GM12864 (cell line): ENCODE measurements at regions not wholly inside any gene's neighbourhood (a gene's known extent, or its start where the extent isn't known, plus 50 kb on each side); places are given as distances from the start of the nearest gene placed in this dataset.

ENCODE experiments used
- DNase-seq: peaks from one replicate; pipeline ENCODE4 v3.0.0-alpha.2; 2011; ENCODE audit warnings: low read depth
- H3K4me3 ChIP-seq: 2 replicates; pipeline ENCODE4 v1.5.1; 2011; ENCODE audit warnings: mild to moderate bottlenecking, low read depth, low read length, control low read depth
- TF ChIP-seq, protein P1 (sequence below): IDR thresholded peaks from 2 replicates; pipeline ENCODE4 v1.5.1; 2011; ENCODE audit warnings: low read depth, mild to moderate bottlenecking, moderate library complexity, low read length, control low read depth, inconsistent platforms; ENCODE audit errors: missing control alignments

DNA sequence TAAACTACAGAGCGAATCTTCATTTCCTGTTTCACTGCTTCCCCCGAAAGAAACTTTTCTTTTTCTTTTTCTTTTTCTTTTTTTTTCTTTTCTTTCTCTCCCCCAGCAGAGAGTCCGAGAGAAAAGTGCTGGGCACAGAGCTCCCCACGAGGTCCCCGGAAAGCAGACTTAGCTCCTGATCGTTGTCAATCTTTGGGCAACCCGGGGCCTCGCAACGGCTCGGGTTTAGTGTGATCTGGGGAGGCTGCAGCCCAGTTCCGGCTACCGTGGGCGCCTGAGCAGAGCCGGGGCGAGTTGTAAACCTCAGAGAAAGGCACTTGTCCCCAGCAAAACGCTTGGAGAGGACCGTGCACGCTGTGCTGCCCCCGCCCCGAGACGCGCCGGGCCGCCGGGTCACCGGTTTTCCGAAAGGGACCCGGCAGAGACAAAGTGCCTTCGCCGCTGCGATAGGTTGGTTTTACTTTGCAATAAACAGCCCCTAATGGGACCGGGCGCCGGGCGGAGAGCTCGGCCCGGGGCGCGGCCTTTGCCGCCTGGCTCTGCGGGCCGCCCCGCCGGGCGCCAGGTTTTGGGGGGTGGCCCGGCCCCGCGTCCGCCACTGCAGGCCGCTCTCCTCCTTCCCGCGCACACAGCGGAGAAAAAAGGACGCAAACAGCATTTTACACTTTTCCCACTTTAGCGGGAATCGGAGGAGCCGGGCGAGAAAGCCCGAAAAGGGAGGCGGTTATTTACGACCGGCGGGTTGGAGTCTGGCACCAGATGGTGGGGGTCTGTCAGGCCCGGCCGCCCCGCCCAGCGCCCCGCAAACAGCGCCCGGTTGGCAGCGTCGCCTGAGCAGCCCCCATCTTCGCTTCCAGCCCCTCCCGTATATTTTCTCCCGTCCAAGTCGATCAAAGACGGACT is 136.0 kb downstream of the INSIG2 start:
- TF ChIP-seq, protein P1, sequence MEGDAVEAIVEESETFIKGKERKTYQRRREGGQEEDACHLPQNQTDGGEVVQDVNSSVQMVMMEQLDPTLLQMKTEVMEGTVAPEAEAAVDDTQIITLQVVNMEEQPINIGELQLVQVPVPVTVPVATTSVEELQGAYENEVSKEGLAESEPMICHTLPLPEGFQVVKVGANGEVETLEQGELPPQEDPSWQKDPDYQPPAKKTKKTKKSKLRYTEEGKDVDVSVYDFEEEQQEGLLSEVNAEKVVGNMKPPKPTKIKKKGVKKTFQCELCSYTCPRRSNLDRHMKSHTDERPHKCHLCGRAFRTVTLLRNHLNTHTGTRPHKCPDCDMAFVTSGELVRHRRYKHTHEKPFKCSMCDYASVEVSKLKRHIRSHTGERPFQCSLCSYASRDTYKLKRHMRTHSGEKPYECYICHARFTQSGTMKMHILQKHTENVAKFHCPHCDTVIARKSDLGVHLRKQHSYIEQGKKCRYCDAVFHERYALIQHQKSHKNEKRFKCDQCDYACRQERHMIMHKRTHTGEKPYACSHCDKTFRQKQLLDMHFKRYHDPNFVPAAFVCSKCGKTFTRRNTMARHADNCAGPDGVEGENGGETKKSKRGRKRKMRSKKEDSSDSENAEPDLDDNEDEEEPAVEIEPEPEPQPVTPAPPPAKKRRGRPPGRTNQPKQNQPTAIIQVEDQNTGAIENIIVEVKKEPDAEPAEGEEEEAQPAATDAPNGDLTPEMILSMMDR: no peak
- H3K4me3 ChIP-seq: peak overlapping the region; percentile 74
- DNase-seq: no peak

DNA sequence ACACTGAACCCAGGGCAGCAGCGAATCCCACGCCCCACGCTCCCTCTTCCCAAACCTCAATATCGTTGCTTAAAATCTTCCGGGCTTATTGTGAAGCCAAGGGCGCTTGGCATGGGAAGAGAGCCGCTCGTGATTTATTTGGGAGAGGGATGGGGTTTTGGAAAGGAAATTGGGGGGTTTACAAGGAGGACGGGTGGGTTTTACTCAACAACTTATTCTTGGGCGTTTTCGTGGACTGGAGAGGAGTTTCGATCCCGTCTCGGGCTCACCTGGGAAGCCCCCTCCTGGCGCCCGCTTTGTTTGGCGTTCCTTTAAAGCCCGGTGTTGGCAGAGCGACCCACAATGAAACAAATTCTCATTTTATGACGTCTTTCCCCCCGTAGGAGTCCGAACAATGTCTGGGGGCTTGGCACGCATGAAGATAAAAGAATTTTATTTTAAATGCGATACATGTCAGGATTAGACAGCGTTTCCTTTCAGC is 135.3 kb downstream of the INSIG2 start:
- TF ChIP-seq, protein P1: no peak
- DNase-seq: no peak
- peak overlapping the region; percentile 74 for H3K4me3 ChIP-seq

DNA sequence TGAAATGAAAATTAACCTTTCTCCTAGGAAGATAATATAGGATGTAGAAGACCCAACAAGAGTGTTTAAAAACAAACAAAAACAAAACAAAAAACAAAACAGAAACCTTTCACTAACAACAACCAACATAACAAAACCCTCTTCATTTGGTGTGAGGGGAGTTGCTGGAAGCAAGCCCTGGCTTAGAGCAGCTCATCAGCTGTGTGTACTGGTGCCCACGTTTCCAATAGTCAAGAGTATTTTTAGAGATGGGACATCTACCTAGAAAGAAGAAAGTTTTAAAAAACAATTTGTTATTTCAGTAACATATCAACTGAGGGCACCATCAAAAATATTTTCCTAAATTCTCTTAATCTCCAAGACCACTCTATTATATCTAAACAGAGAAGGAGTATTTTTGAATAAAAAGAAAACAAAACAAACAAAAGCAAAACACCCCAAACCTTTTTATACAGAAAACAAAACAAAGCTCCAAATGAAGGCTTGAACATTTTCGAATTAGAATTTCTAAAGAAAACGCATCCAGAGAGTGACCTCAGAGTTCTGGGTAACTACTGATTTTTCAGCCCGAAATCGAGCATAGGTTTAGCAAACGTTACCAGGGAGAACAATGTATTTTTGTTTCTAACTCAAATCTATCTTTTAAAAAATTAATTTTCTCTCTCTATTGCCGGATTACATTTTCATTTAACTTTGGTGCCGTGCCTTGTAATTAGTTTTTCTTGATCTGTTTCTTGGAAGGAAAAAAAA is 134.6 kb downstream of the INSIG2 start:
- DNase-seq: no peak
- peak overlapping the region; percentile 74; the same call in 1 of the 2 replicates for H3K4me3 ChIP-seq
- TF ChIP-seq, protein P1: no peak

DNA sequence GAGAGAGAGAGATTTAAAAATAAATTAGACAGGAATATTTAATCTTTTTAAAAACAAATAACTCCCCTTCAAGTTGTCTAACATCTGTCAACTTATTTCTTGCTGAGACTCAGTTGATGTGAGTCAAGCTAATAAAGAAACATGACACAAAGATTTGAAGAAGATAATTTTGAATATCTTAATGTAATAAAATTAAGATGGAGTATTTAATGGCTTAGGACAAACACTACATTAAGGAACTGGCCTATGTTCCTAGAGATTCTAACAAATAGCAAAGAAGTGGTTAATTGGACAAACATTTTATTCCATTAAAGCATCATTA is 134.0 kb downstream of the INSIG2 start:
- TF ChIP-seq, protein P1: no peak
- no peak for DNase-seq
- H3K4me3 ChIP-seq: no peak overlapping the region

DNA sequence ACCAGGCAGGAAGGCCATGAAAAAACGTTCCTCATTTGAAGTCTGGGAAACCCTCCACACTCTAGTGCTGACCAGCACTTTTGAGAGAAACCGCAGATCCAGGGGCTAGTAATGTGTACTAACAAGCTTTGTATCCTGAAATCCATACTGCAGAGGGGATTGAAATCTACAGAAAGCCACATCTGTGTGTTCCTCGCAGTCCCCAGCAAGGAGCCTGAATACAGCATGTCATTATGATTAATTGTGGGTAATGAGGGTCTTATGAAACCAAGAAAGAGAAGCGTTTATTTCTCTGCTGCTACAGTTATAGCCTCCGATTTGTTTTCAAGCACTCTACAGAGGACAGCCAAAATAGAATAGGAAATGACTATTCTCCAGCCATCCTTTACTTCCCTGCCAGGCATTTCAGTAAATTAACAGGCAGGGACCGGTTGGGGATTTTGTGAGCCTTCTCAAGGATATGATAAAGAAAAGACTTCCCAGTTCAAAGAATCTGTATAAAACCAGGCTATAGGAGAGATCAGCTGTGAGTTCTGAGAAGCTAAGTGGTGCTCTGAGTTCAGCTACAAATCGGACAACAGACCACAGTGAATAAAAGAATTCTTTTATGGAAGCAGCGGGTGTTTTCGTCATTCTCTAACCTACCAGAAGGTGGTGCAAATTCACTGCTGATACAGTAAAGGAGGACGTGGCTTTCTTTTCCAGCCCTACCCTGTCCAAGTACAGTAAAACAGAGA is 133.4 kb downstream of the INSIG2 start:
- TF ChIP-seq, protein P1: peak; percentile 67
- no peak overlapping the region for H3K4me3 ChIP-seq
- DNase-seq: no peak

DNA sequence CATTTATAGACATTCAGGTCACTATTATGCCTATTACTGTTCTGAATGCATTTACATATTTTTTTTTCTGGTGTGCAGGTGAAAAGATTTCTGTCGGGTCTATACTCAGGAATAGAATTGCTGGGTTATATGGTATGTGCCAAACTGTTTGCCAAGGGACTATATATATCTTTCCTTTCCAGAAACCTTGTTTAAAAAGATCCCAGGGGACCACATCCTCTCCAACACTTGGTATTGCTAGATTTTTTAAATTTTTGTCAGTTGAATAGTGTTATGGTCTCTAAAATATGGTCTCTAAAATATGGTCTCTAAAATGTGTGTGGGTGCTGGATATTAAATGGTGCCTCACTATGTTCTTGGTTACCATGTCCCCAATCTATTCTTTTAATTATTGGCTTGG is 131.3 kb downstream of the INSIG2 start:
- TF ChIP-seq, protein P1: no peak
- no peak for DNase-seq

More for the DNA sequence above, 131.3 kb downstream of the INSIG2 start:
- H3K4me3 ChIP-seq: no peak overlapping the region
